SK-N-SH (cell line): ENCODE measurements at regions not wholly inside any gene's neighbourhood (a gene's known extent, or its start where the extent isn't known, plus 50 kb on each side); places are given as distances from the start of the nearest gene placed in this dataset.

Source experiments
- CTCF ChIA-PET: fragments of 300-600, 350-600 bp; formaldehyde crosslinking; extraction: SDS; loops from one replicate; lab custom pipeline; 2021; lab: Yijun Ruan, JAX
- POLR2A ChIA-PET: fragments of 350-600 bp; sonication (Branson Sonifier 250); formaldehyde crosslinking; extraction: SDS; loops from one replicate; lab custom pipeline; 2020; ENCODE audit warnings: antibody characterized with exemption, inconsistent platforms; lab: Yijun Ruan, JAX
- DNase-seq: peaks from one replicate; pipeline ENCODE4 v3.0.0; 2012
- H2AFZ ChIP-seq: fragments of 200-600 bp; sonication (generic); 2 replicates; pipeline ENCODE4 v1.8.1; 2016; ENCODE audit warnings: antibody characterized with exemption, mild to moderate bottlenecking, low read depth
- H3F3A ChIP-seq: fragments of 200-600 bp; sonication (generic); replicated peaks from 2 replicates; pipeline ENCODE3; 2016; ENCODE audit warnings: antibody characterized with exemption, mild to moderate bottlenecking; ENCODE audit not compliant: insufficient read depth
- H3K27ac ChIP-seq, 2 experiments: fragments of 200-500 bp in 1 of 2; fragments of 200-600 bp in 1 of 2; sonication (Bioruptor generic) in 1 of 2; sonication (generic), shearing (Covaris generic) in 1 of 2; 2 replicates each; pipeline versions ENCODE4 v1.5.1 to v1.6.1; 2014 to 2016; ENCODE audit warnings: low read depth in 2 of 2, inconsistent platforms in 1 of 2, low read length in 1 of 2, mild to moderate bottlenecking in 1 of 2, mixed read lengths in 1 of 2
- H3K27me3 ChIP-seq: fragments of 200-600 bp; sonication (generic), shearing (Covaris generic); 2 replicates; pipeline ENCODE4 v1.6.1; 2016; ENCODE audit warnings: mixed run types; ENCODE audit not compliant: insufficient read depth
- H3K36me3 ChIP-seq, 2 experiments: fragments of 200-500 bp in 1 of 2; fragments of 200-600 bp in 1 of 2; sonication (Bioruptor generic) in 1 of 2; sonication (generic) in 1 of 2; replicated peaks in 1 of 2; 2 replicates each; pipeline versions ENCODE3 to v1.5.1; 2014 to 2016; ENCODE audit warnings: low read length in 1 of 2, mild to moderate bottlenecking in 1 of 2; ENCODE audit not compliant: insufficient read depth in 2 of 2, control insufficient read depth in 1 of 2
- H3K4me1 ChIP-seq, 2 experiments: fragments of 200-500 bp in 1 of 2; fragments of 200-600 bp in 1 of 2; sonication (Bioruptor generic) in 1 of 2; sonication (generic), shearing (Covaris generic) in 1 of 2; 2 replicates each; pipeline versions ENCODE4 v1.5.1 to v1.6.1; 2014 to 2016; ENCODE audit warnings: low read depth in 1 of 2, low read length in 1 of 2, mixed run types in 1 of 2; ENCODE audit not compliant: insufficient read depth in 2 of 2, control insufficient read depth in 1 of 2
- H3K4me2 ChIP-seq: fragments of 200-600 bp; sonication (generic), shearing (Covaris generic); 2 replicates; pipeline ENCODE4 v1.6.1; 2017; ENCODE audit warnings: mixed run types
- H3K4me3 ChIP-seq, 2 experiments: fragments of 200-500 bp in 1 of 2; fragments of 200-600 bp in 1 of 2; sonication (Bioruptor generic) in 1 of 2; sonication (generic), shearing (Covaris generic) in 1 of 2; 2 replicates each; pipeline versions ENCODE4 v1.5.1 to v1.8.1; 2014 to 2016; ENCODE audit warnings: low read depth in 2 of 2, inconsistent platforms in 1 of 2, low read length in 1 of 2, mild to moderate bottlenecking in 1 of 2, mixed read lengths in 1 of 2, moderate library complexity in 1 of 2
- H3K79me2 ChIP-seq: fragments of 200-600 bp; sonication (generic); 2 replicates; pipeline ENCODE4 v1.8.1; 2017; ENCODE audit warnings: mild to moderate bottlenecking; ENCODE audit not compliant: insufficient read depth
- H3K9ac ChIP-seq: fragments of 200-600 bp; sonication (generic); 2 replicates; pipeline ENCODE4 v1.6.1; 2017; ENCODE audit warnings: mixed run types
- H3K9me2 ChIP-seq: fragments of 200-600 bp; sonication (generic); 2 replicates; pipeline ENCODE4 v1.6.1; 2017; ENCODE audit warnings: mixed run types
- H3K9me3 ChIP-seq: fragments of 200-600 bp; sonication (generic); 2 replicates; pipeline ENCODE4 v1.6.1; 2017; ENCODE audit warnings: mixed run types, mild to moderate bottlenecking, moderate library complexity
- H4K20me1 ChIP-seq: fragments of 200-600 bp; sonication (generic); 2 replicates; pipeline ENCODE4 v1.6.1; 2017; ENCODE audit warnings: mild to moderate bottlenecking, mixed run types; ENCODE audit not compliant: insufficient read depth
- ELF1 ChIP-seq: IDR thresholded peaks from 2 replicates; pipeline ENCODE4 v1.4.0; 2012
- EP300 ChIP-seq, 2 experiments: IDR thresholded peaks; 2 replicates each; pipeline versions ENCODE4 v1.4.0 to v1.6.1; 2012; ENCODE audit warnings: borderline replicate concordance in 1 of 2, low read depth in 1 of 2, low read length in 1 of 2
- EZH2phosphoT487 ChIP-seq: fragments of 200-600 bp; sonication (generic); IDR thresholded peaks from 2 replicates; pipeline ENCODE4 v1.6.1; 2017; ENCODE audit warnings: low read depth, mixed run types, mild to moderate bottlenecking, antibody characterized with exemption, moderate library complexity, borderline replicate concordance
- GATA2 ChIP-seq: sonication (generic); formaldehyde crosslinking; IDR thresholded peaks from 2 replicates; pipeline ENCODE4 v1.5.0; 2020; ENCODE audit warnings: mild to moderate bottlenecking, missing genetic modification reagents
- JUND ChIP-seq: IDR thresholded peaks from 2 replicates; pipeline ENCODE4 v1.4.0; 2012
- MEF2A ChIP-seq: IDR thresholded peaks from 2 replicates; pipeline ENCODE4 v1.4.0; 2012; ENCODE audit warnings: low read depth, borderline replicate concordance
- MXI1 ChIP-seq: IDR thresholded peaks from 2 replicates; pipeline ENCODE4 v1.6.1; 2012; ENCODE audit warnings: mild to moderate bottlenecking, low read depth, low read length, improper control_type of control experiment
- NFIC ChIP-seq: IDR thresholded peaks from 2 replicates; pipeline ENCODE4 v1.4.0; 2012; ENCODE audit warnings: borderline replicate concordance
- POLR2AphosphoS5 ChIP-seq: IDR thresholded peaks from 2 replicates; pipeline ENCODE4 v1.6.1; 2012; ENCODE audit warnings: low read depth, low read length
- RCOR1 ChIP-seq: fragments of 150-350 bp; IDR thresholded peaks from 2 replicates; pipeline ENCODE4 v1.6.1; 2017; ENCODE audit warnings: antibody characterized with exemption, low read length
- RFX5 ChIP-seq: IDR thresholded peaks from 2 replicates; pipeline ENCODE4 v1.6.1; 2012; ENCODE audit warnings: mild to moderate bottlenecking, improper control_type of control experiment, low read length
- RXRA ChIP-seq: IDR thresholded peaks from 2 replicates; pipeline ENCODE4 v1.4.0; 2012; ENCODE audit warnings: low read depth, mild to moderate bottlenecking, borderline replicate concordance
- SIN3A ChIP-seq: IDR thresholded peaks from 2 replicates; pipeline ENCODE4 v1.6.1; 2012; ENCODE audit warnings: low read depth, mild to moderate bottlenecking, low read length, moderate library complexity, borderline replicate concordance
- SMC3 ChIP-seq: IDR thresholded peaks from 2 replicates; pipeline ENCODE4 v1.6.1; 2012; ENCODE audit warnings: low read depth, low read length, improper control_type of control experiment
- TAF1 ChIP-seq: IDR thresholded peaks from 2 replicates; pipeline ENCODE4 v1.6.1; 2012; ENCODE audit warnings: low read depth, mild to moderate bottlenecking, low read length, moderate library complexity, borderline replicate concordance
- TCF12 ChIP-seq: IDR thresholded peaks from 2 replicates; pipeline ENCODE4 v1.4.0; 2012
- TEAD4 ChIP-seq: IDR thresholded peaks from 2 replicates; pipeline ENCODE4 v1.4.0; 2012; ENCODE audit warnings: mild to moderate bottlenecking, borderline replicate concordance; ENCODE audit not compliant: insufficient read depth
- USF1 ChIP-seq: IDR thresholded peaks from 2 replicates; pipeline ENCODE4 v1.4.0; 2012; ENCODE audit warnings: low read depth, borderline replicate concordance
- YY1 ChIP-seq: IDR thresholded peaks from 2 replicates; pipeline ENCODE4 v1.4.0; 2012; ENCODE audit warnings: low read depth, mild to moderate bottlenecking
- WGBS: methylation state at CpG from one replicate; pipeline ENCODE4 v1.1.6; 2017; ENCODE audit warnings: low lambda C conversion rate; 5-methylcytosine and 5-hydroxymethylcytosine counted together
- TF ChIP-seq, protein P1 (sequence below): IDR thresholded peaks from 2 replicates; pipeline ENCODE4 v1.4.0; 2012; ENCODE audit warnings: low read depth, borderline replicate concordance
- TF ChIP-seq, protein P2 (sequence below): IDR thresholded peaks from 2 replicates; pipeline ENCODE4; 2012
- TF ChIP-seq, protein P3 (sequence below): fragments of 150-350 bp; IDR thresholded peaks from 2 replicates; pipeline ENCODE4 v1.6.1; 2017; ENCODE audit warnings: antibody characterized with exemption, low read length, low read depth, borderline replicate concordance
- TF ChIP-seq, protein P4 (sequence below): IDR thresholded peaks from 2 replicates; pipeline ENCODE4 v1.4.0; 2012; ENCODE audit warnings: low read depth
- TF ChIP-seq, protein P5 (sequence below): fragments of 150-350 bp; IDR thresholded peaks from 2 replicates; pipeline ENCODE4 v1.6.1; 2016; ENCODE audit warnings: mild to moderate bottlenecking, low read depth, low read length

- TF ChIP-seq, protein P1, sequence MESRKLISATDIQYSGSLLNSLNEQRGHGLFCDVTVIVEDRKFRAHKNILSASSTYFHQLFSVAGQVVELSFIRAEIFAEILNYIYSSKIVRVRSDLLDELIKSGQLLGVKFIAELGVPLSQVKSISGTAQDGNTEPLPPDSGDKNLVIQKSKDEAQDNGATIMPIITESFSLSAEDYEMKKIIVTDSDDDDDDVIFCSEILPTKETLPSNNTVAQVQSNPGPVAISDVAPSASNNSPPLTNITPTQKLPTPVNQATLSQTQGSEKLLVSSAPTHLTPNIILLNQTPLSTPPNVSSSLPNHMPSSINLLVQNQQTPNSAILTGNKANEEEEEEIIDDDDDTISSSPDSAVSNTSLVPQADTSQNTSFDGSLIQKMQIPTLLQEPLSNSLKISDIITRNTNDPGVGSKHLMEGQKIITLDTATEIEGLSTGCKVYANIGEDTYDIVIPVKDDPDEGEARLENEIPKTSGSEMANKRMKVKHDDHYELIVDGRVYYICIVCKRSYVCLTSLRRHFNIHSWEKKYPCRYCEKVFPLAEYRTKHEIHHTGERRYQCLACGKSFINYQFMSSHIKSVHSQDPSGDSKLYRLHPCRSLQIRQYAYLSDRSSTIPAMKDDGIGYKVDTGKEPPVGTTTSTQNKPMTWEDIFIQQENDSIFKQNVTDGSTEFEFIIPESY, result no peak
- TF ChIP-seq JUND (no peak), USF1 (no peak), SMC3 (no peak), RFX5 (no peak), RXRA (no peak), POLR2AphosphoS5 (no peak), SIN3A (no peak), TAF1 (no peak), EP300 (IDR thresholded peaks at IDR 0.05; ENCODE audit: borderline replicate concordance in 1 of 2, low read depth in 1 of 2, low read length in 1 of 2) (no peak)
- TF ChIP-seq, protein P2, sequence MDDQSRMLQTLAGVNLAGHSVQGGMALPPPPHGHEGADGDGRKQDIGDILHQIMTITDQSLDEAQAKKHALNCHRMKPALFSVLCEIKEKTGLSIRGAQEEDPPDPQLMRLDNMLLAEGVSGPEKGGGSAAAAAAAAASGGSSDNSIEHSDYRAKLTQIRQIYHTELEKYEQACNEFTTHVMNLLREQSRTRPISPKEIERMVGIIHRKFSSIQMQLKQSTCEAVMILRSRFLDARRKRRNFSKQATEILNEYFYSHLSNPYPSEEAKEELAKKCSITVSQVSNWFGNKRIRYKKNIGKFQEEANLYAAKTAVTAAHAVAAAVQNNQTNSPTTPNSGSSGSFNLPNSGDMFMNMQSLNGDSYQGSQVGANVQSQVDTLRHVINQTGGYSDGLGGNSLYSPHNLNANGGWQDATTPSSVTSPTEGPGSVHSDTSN, result no peak
These were observed 139.7 kb downstream of the C5orf15 start (continued) for GRCh38 chr5:133828722-133829121.

GRCh38 chr5:133827830-133828229 lies 140.6 kb downstream of the C5orf15 start:
- H3K9me2 ChIP-seq, result no peaks in the 10 kb centered on the region
- no peak overlapping the region for H2AFZ ChIP-seq
- no peak overlapping the region for H3K27ac ChIP-seq
- H3K79me2 ChIP-seq, result no peaks in the 10 kb centered on the region
- no peaks in the 10 kb centered on the region for H4K20me1 ChIP-seq
- no peak overlapping the region for H3K9ac ChIP-seq
- no peak for DNase-seq
- ChIA-PET CTCF (no interaction called here), POLR2A (no interaction called here)
- no peak overlapping the region for H3K4me2 ChIP-seq
- no peak overlapping the region for H3K4me3 ChIP-seq
- H3F3A ChIP-seq, result no peaks in the 10 kb centered on the region
- no peaks in the 10 kb centered on the region for H3K9me3 ChIP-seq
- peaks cover 0 to 7% of the 10 kb centered on the region in 2 experiments; a peak in 1 of 4 replicates for H3K4me1 ChIP-seq
- WGBS, result 26% methylated on average over 4 of the region's 5 CpGs
- H3K36me3 ChIP-seq, result no peaks in the 10 kb centered on the region
- no peaks in the 10 kb centered on the region; the same call in 1 of the 2 replicates for H3K27me3 ChIP-seq
- TF ChIP-seq TCF12, result no peak
- no peak for TF ChIP-seq GATA2 (CRISPR knock-in tag)
- no peak for TF ChIP-seq MXI1
- TF ChIP-seq TAF1, result no peak
- TF ChIP-seq, protein P3, sequence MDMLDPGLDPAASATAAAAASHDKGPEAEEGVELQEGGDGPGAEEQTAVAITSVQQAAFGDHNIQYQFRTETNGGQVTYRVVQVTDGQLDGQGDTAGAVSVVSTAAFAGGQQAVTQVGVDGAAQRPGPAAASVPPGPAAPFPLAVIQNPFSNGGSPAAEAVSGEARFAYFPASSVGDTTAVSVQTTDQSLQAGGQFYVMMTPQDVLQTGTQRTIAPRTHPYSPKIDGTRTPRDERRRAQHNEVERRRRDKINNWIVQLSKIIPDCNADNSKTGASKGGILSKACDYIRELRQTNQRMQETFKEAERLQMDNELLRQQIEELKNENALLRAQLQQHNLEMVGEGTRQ, result no peak
- TF ChIP-seq TEAD4, result no peak
- no peak for TF ChIP-seq EZH2phosphoT487
- TF ChIP-seq MEF2A, result no peak
- TF ChIP-seq, protein P4, sequence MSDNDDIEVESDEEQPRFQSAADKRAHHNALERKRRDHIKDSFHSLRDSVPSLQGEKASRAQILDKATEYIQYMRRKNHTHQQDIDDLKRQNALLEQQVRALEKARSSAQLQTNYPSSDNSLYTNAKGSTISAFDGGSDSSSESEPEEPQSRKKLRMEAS, result no peak
- TF ChIP-seq, protein P1, result no peak
- TF ChIP-seq, protein P5, sequence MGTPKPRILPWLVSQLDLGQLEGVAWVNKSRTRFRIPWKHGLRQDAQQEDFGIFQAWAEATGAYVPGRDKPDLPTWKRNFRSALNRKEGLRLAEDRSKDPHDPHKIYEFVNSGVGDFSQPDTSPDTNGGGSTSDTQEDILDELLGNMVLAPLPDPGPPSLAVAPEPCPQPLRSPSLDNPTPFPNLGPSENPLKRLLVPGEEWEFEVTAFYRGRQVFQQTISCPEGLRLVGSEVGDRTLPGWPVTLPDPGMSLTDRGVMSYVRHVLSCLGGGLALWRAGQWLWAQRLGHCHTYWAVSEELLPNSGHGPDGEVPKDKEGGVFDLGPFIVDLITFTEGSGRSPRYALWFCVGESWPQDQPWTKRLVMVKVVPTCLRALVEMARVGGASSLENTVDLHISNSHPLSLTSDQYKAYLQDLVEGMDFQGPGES, result no peak
- no peak for TF ChIP-seq ELF1
- no peak for TF ChIP-seq RCOR1
- TF ChIP-seq YY1, result no peak
- TF ChIP-seq NFIC, result no peak
- TF ChIP-seq SMC3, result no peak
